ENCODE measurements at regions not wholly inside any gene's neighbourhood (a gene's known extent, or its start where the extent isn't known, plus 50 kb on each side); places are given as distances from the start of the nearest gene placed in this dataset.
"Not testable (repeated sequence)": the region's sequence is repeated elsewhere in the genome, so short reads cannot be mapped to it uniquely, and the experiment has no call there.

- Histone ChIP-seq H3K9me3 (ENCODE audit: control insufficient read depth in 2 of 3, low read length in 3 of 3) (peaks cover 0 to 2% (median 0%) of the 10 kb centered on the region in 3 experiments), H3K4me3 (ENCODE audit: low read length) (no peak overlapping the region), H3K36me3 (ENCODE audit: control insufficient read depth in 2 of 3, insufficient read depth in 3 of 3, low read length in 3 of 3) (no peaks in the 10 kb centered on the region), H3K27ac (ENCODE audit: low read depth, low read length) (no peak overlapping the region), H3K4me1 (ENCODE audit: control insufficient read depth in 2 of 2, insufficient read depth in 2 of 2, low read length in 2 of 2) (no peaks in the 10 kb centered on the region), H3K27me3 (ENCODE audit: control insufficient read depth in 2 of 2, insufficient read depth in 2 of 2, low read length in 2 of 2) (no peaks in the 10 kb centered on the region)
- ATAC-seq (no peak), DNase-seq (no peak)
- intact Hi-C loops (cut with micrococcal nuclease): no loop called here
- peaks cover 0 to 6% (median 0%) of the 10 kb centered on the region in 5 donors for H3K36me3 Mint-ChIP-seq
- H3K4me1 Mint-ChIP-seq: peaks cover 0 to 4% (median 0%) of the 10 kb centered on the region in 7 donors
- H3K9me3 Mint-ChIP-seq: peaks cover 0 to 17% (median 6%) of the 10 kb centered on the region in 11 donors
- peaks cover 0 to 15% (median 7%) of the 10 kb centered on the region in 5 donors for H3K27me3 Mint-ChIP-seq
- H3K27ac Mint-ChIP-seq: no peak overlapping the region
- POLR2A ChIA-PET: no interaction called here
- CTCF ChIA-PET: no interaction called here
- no peak overlapping the region for H3K4me3 Mint-ChIP-seq
Observed at GRCh38 chr20:2223558-2224367, 72.0 kb upstream of the TGM3 start.

GRCh38 chr20:2224368-2224639 is 71.5 kb upstream of the TGM3 start:
- Mint-ChIP-seq H3K27me3 (peaks cover 0 to 15% (median 7%) of the 10 kb centered on the region in 5 donors), H3K9me3 (peaks cover 0 to 17% (median 6%) of the 10 kb centered on the region in 11 donors), H3K27ac (no peak overlapping the region), H3K36me3 (peaks cover 0 to 6% (median 0%) of the 10 kb centered on the region in 5 donors), H3K4me3 (no peak overlapping the region), H3K4me1 (no peaks in the 10 kb centered on the region)
- no peak overlapping the region for H3K27ac ChIP-seq (ENCODE audit: low read depth, low read length)
- H3K4me1 ChIP-seq (ENCODE audit: control insufficient read depth in 2 of 2, insufficient read depth in 2 of 2, low read length in 2 of 2): no peaks in the 10 kb centered on the region
- no peaks in the 10 kb centered on the region for H3K36me3 ChIP-seq (ENCODE audit: control insufficient read depth in 2 of 3, insufficient read depth in 3 of 3, low read length in 3 of 3)
- H3K27me3 ChIP-seq (ENCODE audit: control insufficient read depth in 2 of 2, insufficient read depth in 2 of 2, low read length in 2 of 2): no peaks in the 10 kb centered on the region
- ChIA-PET CTCF (no interaction called here), POLR2A (no interaction called here)
- intact Hi-C loops (cut with micrococcal nuclease): no loop called here
- peaks cover 0 to 2% (median 0%) of the 10 kb centered on the region in 3 experiments for H3K9me3 ChIP-seq (ENCODE audit: control insufficient read depth in 2 of 3, low read length in 3 of 3)
- H3K4me3 ChIP-seq (ENCODE audit: low read length): no peak overlapping the region
- DNase-seq (no peak), ATAC-seq (no peak)

- H3K4me1 Mint-ChIP-seq; H3K4me1 ChIP-seq (ENCODE audit: control insufficient read depth in 2 of 2, insufficient read depth in 2 of 2, low read length in 2 of 2); H3K9me3 Mint-ChIP-seq; H3K27me3 ChIP-seq (ENCODE audit: control insufficient read depth in 2 of 2, insufficient read depth in 2 of 2, low read length in 2 of 2); POLR2A ChIA-PET; H3K36me3 Mint-ChIP-seq; CTCF ChIA-PET; H3K27ac ChIP-seq (ENCODE audit: low read depth, low read length); intact Hi-C loops (cut with micrococcal nuclease); H3K36me3 ChIP-seq (ENCODE audit: control insufficient read depth in 2 of 3, insufficient read depth in 3 of 3, low read length in 3 of 3); H3K4me3 Mint-ChIP-seq; ATAC-seq; H3K9me3 ChIP-seq (ENCODE audit: control insufficient read depth in 2 of 3, low read length in 3 of 3); H3K27ac Mint-ChIP-seq; H3K4me3 ChIP-seq (ENCODE audit: low read length); DNase-seq: not testable (repeated sequence)
- peaks cover 0 to 15% (median 5%) of the 10 kb centered on the region in 5 donors for H3K27me3 Mint-ChIP-seq
Observed at GRCh38 chr20:2227285-2227684, 68.5 kb upstream of the TGM3 start.

GRCh38 chr20:2227861-2228260 is 67.9 kb upstream of the TGM3 start:
- H3K27ac Mint-ChIP-seq: no peak overlapping the region
- H3K9me3 ChIP-seq (ENCODE audit: control insufficient read depth in 2 of 3, low read length in 3 of 3): no peaks in the 10 kb centered on the region
- CTCF ChIA-PET: no interaction called here
- no peak overlapping the region for H3K4me3 Mint-ChIP-seq
- intact Hi-C loops (cut with micrococcal nuclease): no loop called here
- POLR2A ChIA-PET: no interaction called here
- no peaks in the 10 kb centered on the region for H3K36me3 Mint-ChIP-seq
- ATAC-seq: no peak
- no peaks in the 10 kb centered on the region for H3K4me1 ChIP-seq (ENCODE audit: control insufficient read depth in 2 of 2, insufficient read depth in 2 of 2, low read length in 2 of 2)
- no peak overlapping the region for H3K4me3 ChIP-seq (ENCODE audit: low read length)
- H3K27ac ChIP-seq (ENCODE audit: low read depth, low read length): no peak overlapping the region
- no peaks in the 10 kb centered on the region for H3K36me3 ChIP-seq (ENCODE audit: control insufficient read depth in 2 of 3, insufficient read depth in 3 of 3, low read length in 3 of 3)
- H3K9me3 Mint-ChIP-seq: peaks cover 0 to 2% (median 0%) of the 10 kb centered on the region in 11 donors
- no peaks in the 10 kb centered on the region for H3K4me1 Mint-ChIP-seq
- no peak for DNase-seq
- H3K27me3 Mint-ChIP-seq: peaks cover 0 to 15% (median 5%) of the 10 kb centered on the region in 5 donors
- no peaks in the 10 kb centered on the region for H3K27me3 ChIP-seq (ENCODE audit: control insufficient read depth in 2 of 2, insufficient read depth in 2 of 2, low read length in 2 of 2)

GRCh38 chr20:2228926-2229325 is 66.9 kb upstream of the TGM3 start:
- no peaks in the 10 kb centered on the region for H3K9me3 ChIP-seq (ENCODE audit: control insufficient read depth in 2 of 3, low read length in 3 of 3)
- H3K36me3 Mint-ChIP-seq: no peaks in the 10 kb centered on the region
- no peaks in the 10 kb centered on the region for H3K9me3 Mint-ChIP-seq
- no peak for DNase-seq
- H3K4me1 ChIP-seq (ENCODE audit: control insufficient read depth in 2 of 2, insufficient read depth in 2 of 2, low read length in 2 of 2): no peaks in the 10 kb centered on the region
- no peaks in the 10 kb centered on the region for H3K36me3 ChIP-seq (ENCODE audit: control insufficient read depth in 2 of 3, insufficient read depth in 3 of 3, low read length in 3 of 3)
- ChIA-PET POLR2A (no interaction called here), CTCF (no interaction called here)
- no peaks in the 10 kb centered on the region for H3K27me3 ChIP-seq (ENCODE audit: control insufficient read depth in 2 of 2, insufficient read depth in 2 of 2, low read length in 2 of 2)
- no peak overlapping the region for H3K4me3 Mint-ChIP-seq
- intact Hi-C loops (cut with micrococcal nuclease): no loop called here
- no peak overlapping the region for H3K27ac ChIP-seq (ENCODE audit: low read depth, low read length)
- no peaks in the 10 kb centered on the region for H3K4me1 Mint-ChIP-seq
- H3K27me3 Mint-ChIP-seq: peaks cover 0 to 11% (median 5%) of the 10 kb centered on the region in 5 donors
- no peak for ATAC-seq
- no peak overlapping the region for H3K4me3 ChIP-seq (ENCODE audit: low read length)
- H3K27ac Mint-ChIP-seq: no peak overlapping the region

GRCh38 chr20:2230726-2231488 is 64.9 kb upstream of the TGM3 start:
- no peaks in the 10 kb centered on the region for H3K9me3 ChIP-seq (ENCODE audit: control insufficient read depth in 2 of 3, low read length in 3 of 3)

GRCh38 chr20:2231701-2232100 is 64.1 kb upstream of the TGM3 start:
- POLR2A ChIA-PET: no interaction called here
- H3K9me3 Mint-ChIP-seq: no peaks in the 10 kb centered on the region
- H3K27ac Mint-ChIP-seq: no peak overlapping the region
- Histone ChIP-seq H3K27ac (ENCODE audit: low read depth, low read length) (no peak overlapping the region), H3K9me3 (ENCODE audit: control insufficient read depth in 2 of 3, low read length in 3 of 3) (no peaks in the 10 kb centered on the region), H3K4me1 (ENCODE audit: control insufficient read depth in 2 of 2, insufficient read depth in 2 of 2, low read length in 2 of 2) (no peaks in the 10 kb centered on the region), H3K36me3 (ENCODE audit: control insufficient read depth in 2 of 3, insufficient read depth in 3 of 3, low read length in 3 of 3) (no peaks in the 10 kb centered on the region), H3K4me3 (ENCODE audit: low read length) (no peak overlapping the region), H3K27me3 (ENCODE audit: control insufficient read depth in 2 of 2, insufficient read depth in 2 of 2, low read length in 2 of 2) (no peaks in the 10 kb centered on the region)
- H3K4me1 Mint-ChIP-seq: peaks cover 0 to 3% (median 0%) of the 10 kb centered on the region in 7 donors
- CTCF ChIA-PET: no interaction called here
- DNase-seq: no peak
- H3K27me3 Mint-ChIP-seq: peaks cover 0 to 4% (median 0%) of the 10 kb centered on the region in 5 donors
- H3K36me3 Mint-ChIP-seq: no peaks in the 10 kb centered on the region
- intact Hi-C loops (cut with micrococcal nuclease): no loop called here
- H3K4me3 Mint-ChIP-seq: no peak overlapping the region
- ATAC-seq: no peak

More at GRCh38 chr20:2230726-2231488, 64.9 kb upstream of the TGM3 start:
- no peaks in the 10 kb centered on the region for H3K9me3 Mint-ChIP-seq
- ChIA-PET POLR2A (no interaction called here), CTCF (no interaction called here)
- H3K27me3 Mint-ChIP-seq: peaks cover 0 to 2% (median 0%) of the 10 kb centered on the region in 5 donors
- Histone ChIP-seq H3K4me3 (ENCODE audit: low read length) (no peak overlapping the region), H3K27ac (ENCODE audit: low read depth, low read length) (no peak overlapping the region), H3K4me1 (ENCODE audit: control insufficient read depth in 2 of 2, insufficient read depth in 2 of 2, low read length in 2 of 2) (no peaks in the 10 kb centered on the region), H3K36me3 (ENCODE audit: control insufficient read depth in 2 of 3, insufficient read depth in 3 of 3, low read length in 3 of 3) (no peaks in the 10 kb centered on the region), H3K27me3 (ENCODE audit: control insufficient read depth in 2 of 2, insufficient read depth in 2 of 2, low read length in 2 of 2) (no peaks in the 10 kb centered on the region)
- ATAC-seq (no peak), DNase-seq (no peak)
- H3K36me3 Mint-ChIP-seq: no peaks in the 10 kb centered on the region
- H3K4me3 Mint-ChIP-seq: no peak overlapping the region
- intact Hi-C loops (cut with micrococcal nuclease): no loop called here
- H3K27ac Mint-ChIP-seq: no peak overlapping the region
- H3K4me1 Mint-ChIP-seq: no peaks in the 10 kb centered on the region

Measured in naive thymus-derived CD4-positive, alpha-beta T cell (primary cell).